H1 (cell line): ENCODE measurements at regions not wholly inside any gene's neighbourhood (a gene's known extent, or its start where the extent isn't known, plus 50 kb on each side); places are given as distances from the start of the nearest gene placed in this dataset.

Experiments
- BRCA1 ChIP-seq: IDR thresholded peaks from 2 replicates; pipeline ENCODE4 v1.6.1; 2012; ENCODE audit warnings: low read depth, low read length, improper control_type of control experiment
- CREB1 ChIP-seq: IDR thresholded peaks from 2 replicates; pipeline ENCODE4 v1.6.1; 2012; ENCODE audit warnings: inconsistent platforms
- EP300 ChIP-seq, 2 experiments: IDR thresholded peaks; 1 replicate in 1 of 2; 2 replicates in 1 of 2; pipeline ENCODE4 v1.6.1; 2011 to 2012; ENCODE audit warnings: low read depth in 2 of 2, low read length in 2 of 2, mild to moderate bottlenecking in 2 of 2, borderline replicate concordance in 1 of 2, inconsistent platforms in 1 of 2, moderate library complexity in 1 of 2
- JUN ChIP-seq: IDR thresholded peaks from 2 replicates; pipeline ENCODE4 v1.6.1; 2011; ENCODE audit warnings: low read depth, mild to moderate bottlenecking, improper control_type of control experiment, low read length
- POLR2A ChIP-seq, 2 experiments: IDR thresholded peaks; 1 replicate in 1 of 2; 2 replicates in 1 of 2; pipeline ENCODE4 v1.6.1; 2011; ENCODE audit warnings: low read depth in 2 of 2, low read length in 2 of 2, mild to moderate bottlenecking in 2 of 2; ENCODE audit errors: control extremely low read depth in 1 of 2
- RAD21 ChIP-seq, 2 experiments: IDR thresholded peaks in 1 of 2; conservative IDR thresholded peaks in 1 of 2; 2 replicates each; pipeline ENCODE4 v1.6.1; 2011; ENCODE audit warnings: low read depth in 2 of 2, low read length in 2 of 2, improper control_type of control experiment in 1 of 2, inconsistent platforms in 1 of 2, mild to moderate bottlenecking in 1 of 2, moderate library complexity in 1 of 2
- SP2 ChIP-seq: IDR thresholded peaks from 2 replicates; pipeline ENCODE4 v1.6.1; 2012; ENCODE audit warnings: mild to moderate bottlenecking, low read length, inconsistent platforms
- TEAD4 ChIP-seq: IDR thresholded peaks from 2 replicates; pipeline ENCODE4 v1.6.1; 2012; ENCODE audit warnings: low read depth, low read length, inconsistent platforms, mixed read lengths
- TF ChIP-seq, protein P1 (sequence below): IDR thresholded peaks from 2 replicates; pipeline ENCODE4 v1.6.1; 2012; ENCODE audit warnings: low read length, inconsistent platforms
- TF ChIP-seq, protein P2 (sequence below), 3 experiments: IDR thresholded peaks; 1 replicate in 2 of 3; 2 replicates in 1 of 3; pipeline versions ENCODE4 v1.5.1 to v1.6.1; 2011; ENCODE audit warnings: low read length in 3 of 3, mild to moderate bottlenecking in 3 of 3, inconsistent platforms in 2 of 3, low read depth in 1 of 3, moderate library complexity in 1 of 3; ENCODE audit not compliant: insufficient read depth in 1 of 3; ENCODE audit errors: control extremely low read depth in 1 of 3

DNA sequence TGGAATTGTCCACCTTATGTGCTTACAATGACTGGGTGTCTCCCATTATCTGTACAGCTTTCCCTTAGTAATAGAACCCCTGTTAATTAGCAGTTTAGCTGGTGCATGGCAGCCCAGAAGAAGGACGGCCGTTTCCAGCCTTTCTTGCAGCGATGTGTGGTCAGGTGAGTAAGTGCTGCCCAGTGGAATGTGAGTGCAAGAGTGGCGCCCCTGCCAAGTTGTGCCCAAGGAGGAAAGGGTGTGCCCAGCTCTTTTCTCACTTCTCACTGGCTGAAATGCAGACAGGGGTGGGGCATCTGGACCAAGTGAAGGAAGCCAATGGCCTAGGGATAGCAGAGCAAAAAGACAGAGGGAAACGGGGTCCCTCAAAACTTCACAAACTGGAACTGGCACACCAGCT is 296.8 kb downstream of the PREX1 start:
- TF ChIP-seq JUN (no peak), TEAD4 (no peak), RAD21 (IDR thresholded peaks at IDR 0.05 in 1 of 2, conservative IDR thresholded peaks at IDR 0.05 in 1 of 2; ENCODE audit: low read depth in 2 of 2, low read length in 2 of 2) (no peak), BRCA1 (no peak), SP2 (no peak), POLR2A (IDR thresholded peaks at IDR 0.05; ENCODE audit: control extremely low read depth in 1 of 2, low read depth in 2 of 2, low read length in 2 of 2) (no peak), EP300 (IDR thresholded peaks at IDR 0.05; ENCODE audit: borderline replicate concordance in 1 of 2, low read depth in 2 of 2, low read length in 2 of 2) (no peak), CREB1 (no peak)
- TF ChIP-seq, protein P1, sequence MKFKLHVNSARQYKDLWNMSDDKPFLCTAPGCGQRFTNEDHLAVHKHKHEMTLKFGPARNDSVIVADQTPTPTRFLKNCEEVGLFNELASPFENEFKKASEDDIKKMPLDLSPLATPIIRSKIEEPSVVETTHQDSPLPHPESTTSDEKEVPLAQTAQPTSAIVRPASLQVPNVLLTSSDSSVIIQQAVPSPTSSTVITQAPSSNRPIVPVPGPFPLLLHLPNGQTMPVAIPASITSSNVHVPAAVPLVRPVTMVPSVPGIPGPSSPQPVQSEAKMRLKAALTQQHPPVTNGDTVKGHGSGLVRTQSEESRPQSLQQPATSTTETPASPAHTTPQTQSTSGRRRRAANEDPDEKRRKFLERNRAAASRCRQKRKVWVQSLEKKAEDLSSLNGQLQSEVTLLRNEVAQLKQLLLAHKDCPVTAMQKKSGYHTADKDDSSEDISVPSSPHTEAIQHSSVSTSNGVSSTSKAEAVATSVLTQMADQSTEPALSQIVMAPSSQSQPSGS, result no peak
- TF ChIP-seq, protein P2, sequence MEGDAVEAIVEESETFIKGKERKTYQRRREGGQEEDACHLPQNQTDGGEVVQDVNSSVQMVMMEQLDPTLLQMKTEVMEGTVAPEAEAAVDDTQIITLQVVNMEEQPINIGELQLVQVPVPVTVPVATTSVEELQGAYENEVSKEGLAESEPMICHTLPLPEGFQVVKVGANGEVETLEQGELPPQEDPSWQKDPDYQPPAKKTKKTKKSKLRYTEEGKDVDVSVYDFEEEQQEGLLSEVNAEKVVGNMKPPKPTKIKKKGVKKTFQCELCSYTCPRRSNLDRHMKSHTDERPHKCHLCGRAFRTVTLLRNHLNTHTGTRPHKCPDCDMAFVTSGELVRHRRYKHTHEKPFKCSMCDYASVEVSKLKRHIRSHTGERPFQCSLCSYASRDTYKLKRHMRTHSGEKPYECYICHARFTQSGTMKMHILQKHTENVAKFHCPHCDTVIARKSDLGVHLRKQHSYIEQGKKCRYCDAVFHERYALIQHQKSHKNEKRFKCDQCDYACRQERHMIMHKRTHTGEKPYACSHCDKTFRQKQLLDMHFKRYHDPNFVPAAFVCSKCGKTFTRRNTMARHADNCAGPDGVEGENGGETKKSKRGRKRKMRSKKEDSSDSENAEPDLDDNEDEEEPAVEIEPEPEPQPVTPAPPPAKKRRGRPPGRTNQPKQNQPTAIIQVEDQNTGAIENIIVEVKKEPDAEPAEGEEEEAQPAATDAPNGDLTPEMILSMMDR (IDR thresholded peaks at IDR 0.05; ENCODE audit: control extremely low read depth in 1 of 3, insufficient read depth in 1 of 3, low read depth in 1 of 3, low read length in 3 of 3), result no peak
